Neural progenitor cell (in vitro differentiated cells): ENCODE measurements at regions not wholly inside any gene's neighbourhood (a gene's known extent, or its start where the extent isn't known, plus 50 kb on each side); places are given as distances from the start of the nearest gene placed in this dataset.

ENCODE experiments used
- DNase-seq: peaks from one replicate; pipeline ENCODE4 v3.0.0-alpha.2; 2016; ENCODE audit warnings: low spot score
- H2AFZ ChIP-seq: fragments of 200-600 bp; sonication (generic); replicated peaks from 2 replicates; pipeline ENCODE4 v1.6.1; 2016; ENCODE audit warnings: antibody characterized with exemption
- H3F3A ChIP-seq: fragments of 200-600 bp; sonication (generic); 2 replicates; pipeline ENCODE4 v1.6.1; 2016; ENCODE audit warnings: antibody characterized with exemption, low read depth
- H3K27ac ChIP-seq: fragments of 200-600 bp; sonication (generic); 2 replicates; pipeline ENCODE4 v1.5.1; 2016; ENCODE audit warnings: mild to moderate bottlenecking
- H3K27me3 ChIP-seq: fragments of 200-600 bp; sonication (generic); 2 replicates; pipeline ENCODE4 v1.6.1; 2016; ENCODE audit warnings: mild to moderate bottlenecking, moderate library complexity
- H3K36me3 ChIP-seq: fragments of 200-600 bp; sonication (generic); 2 replicates; pipeline ENCODE4 v1.5.1; 2016
- H3K4me1 ChIP-seq: fragments of 200-600 bp; sonication (generic); 2 replicates; pipeline ENCODE4 v1.6.1; 2016; ENCODE audit warnings: mixed run types
- H3K4me2 ChIP-seq: fragments of 200-600 bp; sonication (generic); 2 replicates; pipeline ENCODE4 v1.6.1; 2016
- H3K4me3 ChIP-seq: fragments of 200-600 bp; sonication (generic); 2 replicates; pipeline ENCODE4 v1.5.1; 2016
- H3K79me2 ChIP-seq: fragments of 200-600 bp; sonication (generic); 2 replicates; pipeline ENCODE4 v1.6.1; 2016; ENCODE audit warnings: low read depth
- H3K9ac ChIP-seq: fragments of 200-600 bp; sonication (generic); 2 replicates; pipeline ENCODE4 v1.6.1; 2016
- H3K9me3 ChIP-seq: fragments of 200-600 bp; sonication (generic); 2 replicates; pipeline ENCODE4 v1.5.1; 2016; ENCODE audit warnings: low read depth
- H4K20me1 ChIP-seq: fragments of 200-600 bp; sonication (generic); 2 replicates; pipeline ENCODE4 v1.6.1; 2016; ENCODE audit warnings: low read depth
- H3K27ac Mint-ChIP-seq: 3 replicates; pipeline ENCODE4 v1.8.0; 2021; ENCODE audit warnings: mixed read lengths
- H3K27me3 Mint-ChIP-seq: 2 replicates; pipeline ENCODE4 v1.8.0; 2022; ENCODE audit warnings: low read depth, mild to moderate bottlenecking, inconsistent platforms, moderate library complexity, mixed read lengths; ENCODE audit not compliant: insufficient read depth
- H3K36me3 Mint-ChIP-seq: 3 replicates; pipeline ENCODE4 v1.8.0; 2021; ENCODE audit warnings: mixed read lengths
- H3K4me1 Mint-ChIP-seq: 3 replicates; pipeline ENCODE4 v1.8.0; 2021; ENCODE audit warnings: mixed read lengths
- H3K4me3 Mint-ChIP-seq: 3 replicates; pipeline ENCODE4 v1.8.0; 2021; ENCODE audit warnings: mild to moderate bottlenecking, moderate library complexity, mixed read lengths
- H3K9me3 Mint-ChIP-seq: 3 replicates; pipeline ENCODE4 v1.8.0; 2020; ENCODE audit warnings: mixed read lengths
- CTCF ChIP-seq: fragments of 200-600 bp; sonication (generic); IDR thresholded peaks from 2 replicates; pipeline ENCODE4 v1.5.1; 2017; ENCODE audit warnings: antibody characterized with exemption, mild to moderate bottlenecking
- EZH2 ChIP-seq: fragments of 200-600 bp; sonication (generic); IDR thresholded peaks from 2 replicates; pipeline ENCODE4 v1.6.1; 2017; ENCODE audit warnings: antibody characterized with exemption, mild to moderate bottlenecking, moderate library complexity
- EZH2phosphoT487 ChIP-seq: fragments of 200-600 bp; sonication (generic); IDR thresholded peaks from 2 replicates; pipeline ENCODE4 v1.6.1; 2017; ENCODE audit warnings: antibody characterized with exemption

DNA sequence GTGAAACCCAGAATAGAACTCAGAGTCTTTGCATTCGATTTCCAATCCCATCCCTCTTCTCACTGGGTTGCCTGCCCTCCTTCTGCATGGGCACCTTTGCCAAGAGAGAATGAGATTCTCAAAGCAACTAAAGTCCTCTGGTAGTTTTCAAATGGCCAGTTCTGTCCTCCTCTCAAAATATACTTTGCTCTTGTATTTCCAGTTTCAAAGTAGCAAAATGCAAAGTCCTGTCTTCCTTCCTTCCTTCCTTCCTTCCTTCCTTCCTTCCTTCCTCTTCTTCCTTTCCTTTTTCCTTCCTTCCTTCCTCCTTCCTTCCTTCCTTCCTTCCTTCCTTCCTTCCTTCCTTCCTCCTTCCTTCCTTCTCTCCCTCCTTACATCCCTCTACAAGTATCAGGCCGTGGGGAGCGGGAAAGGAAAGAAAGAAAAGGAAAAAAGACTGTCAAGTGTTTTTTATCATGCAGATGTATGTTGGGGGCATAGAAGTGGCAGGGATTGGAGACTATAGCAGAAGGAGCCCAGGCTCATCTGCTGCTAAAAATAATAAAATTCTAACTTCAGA lies 265.2 kb downstream of the CD83 start:
- Histone ChIP-seq H2AFZ (no peak overlapping the region), H3K4me2 (peak overlapping the region; percentile 70), H3K4me3 (no peak overlapping the region), H3K4me1 (peaks cover 59% of the 10 kb centered on the region), H3K36me3 (no peaks in the 10 kb centered on the region), H3K27ac (no peak overlapping the region), H3K27me3 (no peaks in the 10 kb centered on the region), H3F3A (peaks cover 57% of the 10 kb centered on the region), H3K9me3 (no peaks in the 10 kb centered on the region), H3K9ac (no peak overlapping the region), H4K20me1 (peaks cover 13% of the 10 kb centered on the region), H3K79me2 (no peaks in the 10 kb centered on the region)
- no peak for TF ChIP-seq CTCF
- TF ChIP-seq EZH2, result no peak
- TF ChIP-seq EZH2phosphoT487, result no peak
- Mint-ChIP-seq H3K4me3 (no peak overlapping the region), H3K36me3 (no peaks in the 10 kb centered on the region), H3K9me3 (peaks cover 2% of the 10 kb centered on the region), H3K4me1 (peaks cover 47% of the 10 kb centered on the region), H3K27me3 (peaks cover 15% of the 10 kb centered on the region), H3K27ac (no peak overlapping the region)
- no peak for DNase-seq

DNA sequence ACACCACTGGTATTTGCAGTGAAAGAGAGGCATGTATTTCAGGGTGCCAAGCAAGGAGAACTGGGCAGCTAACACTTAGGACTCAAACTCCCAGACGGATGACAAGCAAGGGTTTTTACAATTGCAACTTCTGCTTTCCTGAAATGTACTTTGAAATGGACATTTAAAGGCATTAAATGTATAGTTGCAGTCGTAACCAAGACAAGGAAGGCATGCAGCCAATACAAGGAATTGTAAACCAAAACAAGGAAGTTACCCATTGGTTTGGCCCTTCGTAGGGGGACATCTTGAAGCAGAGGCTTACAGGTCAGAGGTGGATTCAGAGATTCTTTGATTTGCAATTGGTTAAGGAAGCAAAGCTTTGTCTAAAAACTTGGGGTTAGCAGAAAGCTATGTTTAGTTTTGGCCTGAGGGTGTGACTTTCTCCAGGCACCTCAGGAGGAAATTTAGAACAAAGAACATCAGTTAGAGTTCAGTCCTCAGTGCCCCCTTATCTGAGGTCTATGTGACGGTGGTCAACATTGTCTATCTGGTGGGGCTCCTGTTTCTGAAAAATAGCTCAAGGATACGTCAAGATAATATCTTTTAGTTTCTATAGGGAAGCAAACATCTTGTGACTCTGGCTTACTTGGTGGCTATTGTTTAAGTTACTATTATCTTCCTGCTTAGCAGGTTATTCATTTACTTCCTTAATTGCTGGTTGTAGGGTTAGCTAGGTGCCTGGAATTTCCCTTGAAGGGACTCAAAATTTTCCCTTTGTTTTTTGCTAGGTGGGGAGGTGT lies 266.0 kb downstream of the CD83 start:
- H3K27ac ChIP-seq, result no peak overlapping the region
- H3K27me3 ChIP-seq, result no peaks in the 10 kb centered on the region
- no peaks in the 10 kb centered on the region for H3K9me3 ChIP-seq
- H3F3A ChIP-seq, result peaks cover 57% of the 10 kb centered on the region
- H4K20me1 ChIP-seq, result peaks cover 13% of the 10 kb centered on the region
- H3K4me3 ChIP-seq, result no peak overlapping the region
- no peaks in the 10 kb centered on the region for H3K36me3 Mint-ChIP-seq
- no peak overlapping the region for H3K27ac Mint-ChIP-seq
- no peaks in the 10 kb centered on the region for H3K36me3 ChIP-seq
- H3K9ac ChIP-seq, result no peak overlapping the region
- TF ChIP-seq CTCF (no peak), EZH2 (no peak), EZH2phosphoT487 (no peak)
- H3K9me3 Mint-ChIP-seq, result no peaks in the 10 kb centered on the region
- no peak for DNase-seq
- no peaks in the 10 kb centered on the region for H3K79me2 ChIP-seq
- H3K4me1 ChIP-seq, result peaks cover 59% of the 10 kb centered on the region
- H3K27me3 Mint-ChIP-seq, result peaks cover 15% of the 10 kb centered on the region
- H3K4me2 ChIP-seq, result peak overlapping the region; percentile 17
- peaks cover 47% of the 10 kb centered on the region for H3K4me1 Mint-ChIP-seq
- peak overlapping the region; percentile 12 for H2AFZ ChIP-seq
- no peak overlapping the region for H3K4me3 Mint-ChIP-seq

- Histone ChIP-seq H3K27ac (no peak overlapping the region), H3K4me3 (no peak overlapping the region), H3K9me3 (no peaks in the 10 kb centered on the region), H3K27me3 (no peaks in the 10 kb centered on the region), H3K36me3 (no peaks in the 10 kb centered on the region), H3K4me2 (peak overlapping the region; percentile 17), H3K79me2 (no peaks in the 10 kb centered on the region), H4K20me1 (peaks cover 13% of the 10 kb centered on the region), H2AFZ (no peak overlapping the region), H3F3A (peaks cover 49% of the 10 kb centered on the region), H3K9ac (no peak overlapping the region), H3K4me1 (peaks cover 54% of the 10 kb centered on the region)
- H3K27ac Mint-ChIP-seq, result no peak overlapping the region
- H3K9me3 Mint-ChIP-seq, result no peaks in the 10 kb centered on the region
- peaks cover 47% of the 10 kb centered on the region for H3K4me1 Mint-ChIP-seq
- peak; percentile 7 for DNase-seq
- no peak overlapping the region for H3K4me3 Mint-ChIP-seq
- no peaks in the 10 kb centered on the region for H3K36me3 Mint-ChIP-seq
- H3K27me3 Mint-ChIP-seq, result peaks cover 16% of the 10 kb centered on the region
- TF ChIP-seq EZH2 (no peak), CTCF (no peak), EZH2phosphoT487 (no peak)
Observed at GRCh38 chr6:14384175-14384949, 266.8 kb downstream of the CD83 start.
